ENCODE measurements at regions not wholly inside any gene's neighbourhood (a gene's known extent, or its start where the extent isn't known, plus 50 kb on each side); places are given as distances from the start of the nearest gene placed in this dataset.
"Not testable (repeated sequence)": the region's sequence is repeated elsewhere in the genome, so short reads cannot be mapped to it uniquely, and the experiment has no call there.

GRCh38 chr13:50396001-50396400 lies 380.8 kb downstream of the KCNRG start:
- peak; percentile 90 for DNase-seq

GRCh38 chr13:50396618-50397017 lies 381.4 kb downstream of the KCNRG start:
- not testable (repeated sequence) for DNase-seq

GRCh38 chr13:50400035-50400726 lies 384.9 kb downstream of the KCNRG start:
- DNase-seq: no peak

GRCh38 chr13:50401049-50401505 lies 385.8 kb downstream of the KCNRG start:
- DNase-seq: peak; percentile 50

GRCh38 chr13:50401721-50402465 lies 386.6 kb downstream of the KCNRG start:
- no peak for DNase-seq

GRCh38 chr13:50403311-50403710 lies 388.1 kb downstream of the KCNRG start:
- no peak for DNase-seq

GRCh38 chr13:50404116-50404515 lies 388.9 kb downstream of the KCNRG start:
- no peak for DNase-seq

GRCh38 chr13:50404769-50405168 lies 389.5 kb downstream of the KCNRG start:
- no peak for DNase-seq

- no peak for DNase-seq
Measured at GRCh38 chr13:50406831-50407230, 391.6 kb downstream of the KCNRG start.

GRCh38 chr13:50408068-50408467 lies 392.8 kb downstream of the KCNRG start:
- no peak for DNase-seq

- DNase-seq: no peak
Measured at GRCh38 chr13:50409220-50409619, 394.0 kb downstream of the KCNRG start.

- DNase-seq: no peak
Measured at GRCh38 chr13:50410921-50411746, 395.9 kb downstream of the KCNRG start.

GRCh38 chr13:50412046-50412617 lies 396.9 kb downstream of the KCNRG start:
- DNase-seq: no peak

GRCh38 chr13:50414640-50415039 lies 399.4 kb downstream of the KCNRG start:
- DNase-seq: no peak

GRCh38 chr13:50415428-50415827 lies 400.2 kb downstream of the KCNRG start:
- DNase-seq: no peak

GRCh38 chr13:50417597-50417996 lies 402.4 kb downstream of the KCNRG start:
- DNase-seq: no peak

- no peak for DNase-seq
Measured at GRCh38 chr13:50419331-50419865, 404.2 kb downstream of the KCNRG start.

- no peak for DNase-seq
Measured at GRCh38 chr13:50419896-50420295, 404.7 kb downstream of the KCNRG start.

GRCh38 chr13:50420718-50421472 lies 405.7 kb downstream of the KCNRG start:
- no peak for DNase-seq

GRCh38 chr13:50421473-50422130 lies 406.4 kb downstream of the KCNRG start:
- DNase-seq: no peak

All from NCI-H524 treated with DMSO at 0.1 percent for 48 hours (cell line).